H1 (cell line): ENCODE measurements at regions not wholly inside any gene's neighbourhood (a gene's known extent, or its start where the extent isn't known, plus 50 kb on each side); places are given as distances from the start of the nearest gene placed in this dataset.

ENCODE experiments used
- CTCF ChIA-PET: fragments of 300-600 bp; sonication (Branson Sonifier 250); formaldehyde crosslinking; loops from one replicate; lab custom pipeline; 2021; ENCODE audit not compliant: partially characterized antibody; lab: Charles Lee
- POLR2A ChIA-PET: fragments of 300-600 bp; sonication (Branson Sonifier 250); formaldehyde crosslinking; loops from one replicate; lab custom pipeline; 2021; ENCODE audit warnings: inconsistent platforms; ENCODE audit not compliant: partially characterized antibody; lab: Charles Lee
- DNase-seq, 2 experiments: peaks; one replicate each; pipeline versions ENCODE4 v3.0.0 to v3.0.0-alpha.2; 2010 to 2022; ENCODE audit warnings: low spot score in 2 of 2, low read depth in 1 of 2, mixed read lengths in 1 of 2
- FAIRE-seq: peaks from 2 replicates; lab custom pipeline; 2011; peaks lifted over from hg19 to GRCh38; lab: Jason Lieb, UNC
- H2AFZ ChIP-seq: 2 replicates; pipeline ENCODE4 v1.8.1; 2012; ENCODE audit warnings: low read length, inconsistent platforms
- H2AK5ac ChIP-seq: 2 replicates; pipeline ENCODE4 v1.6.1; 2013; ENCODE audit warnings: low read depth, low read length
- H2BK120ac ChIP-seq: replicated peaks from 2 replicates; pipeline ENCODE3; 2013; ENCODE audit warnings: low read depth, low read length, inconsistent platforms
- H2BK12ac ChIP-seq: 2 replicates; pipeline ENCODE4 v1.6.1; 2013; ENCODE audit warnings: low read depth, low read length
- H2BK15ac ChIP-seq: 2 replicates; pipeline ENCODE4 v1.6.1; 2013; ENCODE audit warnings: low read length
- H2BK20ac ChIP-seq: 2 replicates; pipeline ENCODE4 v1.6.1; 2013; ENCODE audit warnings: low read length
- H2BK5ac ChIP-seq: 2 replicates; pipeline ENCODE4 v1.6.1; 2013; ENCODE audit warnings: low read depth, low read length
- H3K14ac ChIP-seq: 2 replicates; pipeline ENCODE4 v1.6.1; 2013; ENCODE audit warnings: inconsistent platforms; ENCODE audit not compliant: insufficient read length
- H3K18ac ChIP-seq: 2 replicates; pipeline ENCODE4 v1.6.1; 2013; ENCODE audit warnings: low read length; ENCODE audit errors: extremely low read depth
- H3K23ac ChIP-seq: 2 replicates; pipeline ENCODE4 v1.6.1; 2013; ENCODE audit warnings: inconsistent platforms; ENCODE audit not compliant: insufficient read length
- H3K23me2 ChIP-seq: 2 replicates; pipeline ENCODE4 v1.6.1; 2013; ENCODE audit warnings: low read depth, low read length
- H3K27ac ChIP-seq: 2 replicates; pipeline ENCODE4 v1.6.1; 2011; ENCODE audit warnings: low read depth, low read length, inconsistent platforms
- H3K27me3 ChIP-seq, 4 experiments: replicated peaks in 1 of 4; 1 replicate in 1 of 4; 2 replicates in 3 of 4; pipeline versions ENCODE4 v1.6.1 to v1.8.1; 2011 to 2013; ENCODE audit warnings: low read length in 3 of 4, mild to moderate bottlenecking in 3 of 4, inconsistent platforms in 2 of 4, mixed read lengths in 2 of 4, moderate library complexity in 1 of 4; ENCODE audit not compliant: control insufficient read depth in 3 of 4, insufficient read depth in 3 of 4; ENCODE audit errors: extremely low read depth in 1 of 4
- H3K36me3 ChIP-seq, 4 experiments: 2 replicates each; pipeline versions ENCODE4 v1.6.1 to v1.8.1; 2011 to 2013; ENCODE audit warnings: mild to moderate bottlenecking in 4 of 4, low read length in 3 of 4, moderate library complexity in 2 of 4, control low read depth in 1 of 4, inconsistent platforms in 1 of 4; ENCODE audit not compliant: insufficient read depth in 4 of 4, control insufficient read depth in 2 of 4
- H3K4ac ChIP-seq: replicated peaks from 2 replicates; pipeline ENCODE3; 2013; ENCODE audit warnings: low read length, low read depth, mixed read lengths, inconsistent platforms; ENCODE audit not compliant: insufficient read length
- H3K4me1 ChIP-seq, 4 experiments: replicated peaks in 1 of 4; 1 replicate in 1 of 4; 2 replicates in 3 of 4; pipeline versions ENCODE4 v1.6.1 to v1.8.1; 2011 to 2013; ENCODE audit warnings: low read length in 3 of 4, inconsistent platforms in 2 of 4, mixed read lengths in 1 of 4; ENCODE audit not compliant: insufficient read depth in 4 of 4, control insufficient read depth in 3 of 4
- H3K4me2 ChIP-seq, 2 experiments: 2 replicates each; pipeline versions ENCODE4 v1.6.1 to v1.8.1; 2011 to 2013; ENCODE audit warnings: low read depth in 2 of 2, low read length in 2 of 2, control low read depth in 1 of 2, inconsistent platforms in 1 of 2, mild to moderate bottlenecking in 1 of 2; ENCODE audit not compliant: insufficient read depth in 1 of 2
- H3K4me3 ChIP-seq, 4 experiments: fragments of 200-600, 300-600 bp in 1 of 4; sonication (generic), shearing (Covaris generic), sonication (Bioruptor Twin) in 1 of 4; 2 replicates each; pipeline versions ENCODE4 v1.5.1 to v1.8.1; 2011 to 2016; ENCODE audit warnings: low read length in 4 of 4, low read depth in 3 of 4, control low read depth in 2 of 4, inconsistent platforms in 2 of 4, mild to moderate bottlenecking in 2 of 4, mixed read lengths in 1 of 4, moderate library complexity in 1 of 4; ENCODE audit not compliant: insufficient read depth in 2 of 4; ENCODE audit errors: extremely low read depth in 1 of 4
- H3K56ac ChIP-seq: replicated peaks from 2 replicates; pipeline ENCODE3; 2013; ENCODE audit warnings: low read depth, mild to moderate bottlenecking, mixed read lengths, low read length, inconsistent platforms; ENCODE audit not compliant: insufficient read length
- H3K79me1 ChIP-seq: 2 replicates; pipeline ENCODE4 v1.6.1; 2013; ENCODE audit warnings: low read depth, low read length, control low read depth
- H3K79me2 ChIP-seq, 2 experiments: 2 replicates each; pipeline versions ENCODE4 v1.6.1 to v1.8.1; 2012 to 2013; ENCODE audit warnings: low read length in 2 of 2, mild to moderate bottlenecking in 2 of 2, inconsistent platforms in 1 of 2; ENCODE audit not compliant: insufficient read depth in 2 of 2, control insufficient read depth in 1 of 2
- H3K9ac ChIP-seq, 4 experiments: replicated peaks in 1 of 4; 1 replicate in 1 of 4; 2 replicates in 3 of 4; pipeline versions ENCODE4 v1.6.1 to v1.8.1; 2011 to 2013; ENCODE audit warnings: low read depth in 3 of 4, low read length in 3 of 4, control low read depth in 2 of 4, mild to moderate bottlenecking in 2 of 4, moderate library complexity in 2 of 4, inconsistent platforms in 1 of 4; ENCODE audit errors: extremely low read depth in 1 of 4
- H3K9me3 ChIP-seq, 2 experiments: 2 replicates each; pipeline versions ENCODE4 v1.6.1 to v1.8.1; 2012 to 2013; ENCODE audit warnings: mild to moderate bottlenecking in 2 of 2, moderate library complexity in 2 of 2, control low read depth in 1 of 2, inconsistent platforms in 1 of 2, low read depth in 1 of 2, low read length in 1 of 2, mixed read lengths in 1 of 2; ENCODE audit not compliant: insufficient read depth in 2 of 2
- H4K20me1 ChIP-seq, 2 experiments: replicated peaks in 1 of 2; 2 replicates each; pipeline versions ENCODE3 to v1.8.1; 2011 to 2013; ENCODE audit warnings: inconsistent platforms in 2 of 2, low read length in 2 of 2, mild to moderate bottlenecking in 1 of 2; ENCODE audit not compliant: insufficient read depth in 2 of 2, control insufficient read depth in 1 of 2
- H4K5ac ChIP-seq: 2 replicates; pipeline ENCODE4 v1.6.1; 2013; ENCODE audit warnings: low read length, low read depth, mixed read lengths, inconsistent platforms; ENCODE audit not compliant: insufficient read length
- H4K8ac ChIP-seq: 2 replicates; pipeline ENCODE4 v1.8.0; 2013; ENCODE audit warnings: mild to moderate bottlenecking, moderate library complexity, low read length, inconsistent platforms; ENCODE audit not compliant: insufficient read depth; ENCODE audit errors: extremely low read depth
- H4K91ac ChIP-seq: replicated peaks from 2 replicates; pipeline ENCODE3; 2013; ENCODE audit warnings: low read length, mixed read lengths, inconsistent platforms; ENCODE audit not compliant: insufficient read length
- CBX5 ChIP-seq: fragments of 300-800, 300-1000 bp; sonication (generic); IDR thresholded peaks from 2 replicates; pipeline ENCODE4 v1.7.1; 2016; ENCODE audit warnings: antibody characterized with exemption, low read length, low read depth
- KDM4A ChIP-seq: IDR thresholded peaks from one replicate; pipeline ENCODE4 v1.7.1; 2012; ENCODE audit warnings: low read depth, mild to moderate bottlenecking, moderate library complexity, low read length, inconsistent platforms; ENCODE audit not compliant: severe bottlenecking
- RNF2 ChIP-seq: fragments of 200-900, 300-1000 bp; sonication (generic); IDR thresholded peaks from 2 replicates; pipeline ENCODE4 v1.7.1; 2016; ENCODE audit warnings: borderline replicate concordance, low read depth, mild to moderate bottlenecking, antibody characterized with exemption, low read length; ENCODE audit not compliant: poor library complexity, severe bottlenecking; ENCODE audit errors: missing control alignments
- RXRA ChIP-seq: IDR thresholded peaks from 2 replicates; pipeline ENCODE4 v1.6.1; 2011; ENCODE audit warnings: low read depth, mild to moderate bottlenecking, low read length, moderate library complexity; ENCODE audit not compliant: insufficient read depth
- SAP30 ChIP-seq: fragments of 300-600 bp; sonication (generic); IDR thresholded peaks from 2 replicates; pipeline ENCODE4 v1.7.1; 2012; ENCODE audit warnings: low read length, moderate library complexity, mild to moderate bottlenecking, inconsistent platforms; ENCODE audit not compliant: insufficient read depth, insufficient replicate concordance
- SIN3A ChIP-seq, 2 experiments: IDR thresholded peaks in 1 of 2; conservative IDR thresholded peaks in 1 of 2; 2 replicates each; pipeline ENCODE4 v1.6.1; 2011 to 2012; ENCODE audit warnings: low read length in 2 of 2, improper control_type of control experiment in 1 of 2, low read depth in 1 of 2, mild to moderate bottlenecking in 1 of 2
- SIX5 ChIP-seq: IDR thresholded peaks from 2 replicates; pipeline ENCODE4 v1.6.1; 2011; ENCODE audit warnings: mild to moderate bottlenecking, low read depth, low read length
- TCF12 ChIP-seq: IDR thresholded peaks from 2 replicates; pipeline ENCODE4 v1.6.1; 2011; ENCODE audit warnings: low read depth, mild to moderate bottlenecking, low read length
- WGBS, 2 experiments: shearing (Covaris generic) in 1 of 2; methylation state at CpG; one replicate each; pipeline versions ENCODE4 v1.1.6 to v1.1.7; 2013 to 2015; ENCODE audit warnings: low lambda C conversion rate in 2 of 2, mixed read lengths in 2 of 2, inconsistent platforms in 1 of 2, low coverage in 1 of 2, missing lambda C conversion rate in 1 of 2; ENCODE audit not compliant: insufficient replicate concordance in 2 of 2, insufficient coverage in 1 of 2, insufficient read length in 1 of 2; ENCODE audit errors: extremely low coverage in 1 of 2, missing lambda C conversion rate in 1 of 2; 5-methylcytosine and 5-hydroxymethylcytosine counted together
- TF ChIP-seq, protein P1 (sequence below): IDR thresholded peaks from 2 replicates; pipeline ENCODE4 v1.6.1; 2012; ENCODE audit warnings: inconsistent platforms

DNA sequence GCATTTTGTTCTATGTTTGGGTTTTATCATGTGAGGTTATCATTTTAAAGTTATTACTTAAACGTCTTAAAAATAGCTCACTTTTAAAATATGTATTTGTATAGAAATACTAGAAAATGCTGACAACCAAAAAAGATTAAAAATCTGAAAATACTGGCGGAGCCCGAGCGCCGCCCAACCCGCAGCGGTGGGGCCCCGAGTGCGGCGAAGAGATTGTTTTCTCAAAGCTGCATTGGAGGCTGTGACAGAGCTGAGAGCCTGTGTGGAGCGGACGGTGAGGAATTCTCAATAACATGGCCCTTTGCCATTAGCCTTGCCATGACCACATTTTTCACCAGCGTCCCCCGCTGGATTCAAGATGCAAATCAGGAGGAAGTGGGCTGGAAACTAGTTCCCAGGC, 255.4 kb downstream of the NKX6-1 start:
- DNase-seq (no peak), FAIRE-seq (no peak)
- no peak overlapping the region for H3K27ac ChIP-seq
- H3K14ac ChIP-seq = no peak overlapping the region
- H4K5ac ChIP-seq = no peak overlapping the region
- H3K79me1 ChIP-seq = no peaks in the 10 kb centered on the region
- no peak overlapping the region for H2AK5ac ChIP-seq
- no peaks in the 10 kb centered on the region for H3K9me3 ChIP-seq
- no peaks in the 10 kb centered on the region for H4K20me1 ChIP-seq
- H3K27me3 ChIP-seq = no peaks in the 10 kb centered on the region; a peak in 1 of 7 replicates
- H2AFZ ChIP-seq = no peak overlapping the region
- H2BK15ac ChIP-seq = no peak overlapping the region
- H2BK5ac ChIP-seq = no peak overlapping the region
- no peak overlapping the region for H3K23ac ChIP-seq
- no peaks in the 10 kb centered on the region for H3K79me2 ChIP-seq
- H2BK120ac ChIP-seq = no peak overlapping the region
- 92% methylated on average over 14 of the region's 14 CpGs; no CpG with 5 or more reads in 1 of the 2 experiments for WGBS, 2 experiments
- H2BK20ac ChIP-seq = no peak overlapping the region
- H3K9ac ChIP-seq = no peak overlapping the region
- H3K4me1 ChIP-seq = no peaks in the 10 kb centered on the region
- no peak overlapping the region for H3K56ac ChIP-seq
- H2BK12ac ChIP-seq = no peak overlapping the region; the same call in 1 of the 2 replicates
- H3K23me2 ChIP-seq = no peaks in the 10 kb centered on the region
- no peak overlapping the region for H3K4ac ChIP-seq
- H3K36me3 ChIP-seq = no peaks in the 10 kb centered on the region
- H3K4me2 ChIP-seq = no peak overlapping the region
- ChIA-PET CTCF (interaction anchor here (0.6 to 2.7 kb wide), 13 partner anchors 9 to 521 kb away, joined by 3 to 21 read pairs (median 3); no protein-coding TSS in a partner anchor), POLR2A (no interaction called here)
- H4K91ac ChIP-seq = no peak overlapping the region
- no peak overlapping the region for H4K8ac ChIP-seq
- H3K4me3 ChIP-seq = no peak overlapping the region
- no peak overlapping the region for H3K18ac ChIP-seq
- TF ChIP-seq SIN3A (conservative IDR thresholded peaks at IDR 0.05 in 1 of 2, IDR thresholded peaks at IDR 0.05 in 1 of 2; ENCODE audit: low read depth in 1 of 2, low read length in 2 of 2) = no peak
- TF ChIP-seq RXRA = no peak
- TF ChIP-seq KDM4A = no peak
- no peak for TF ChIP-seq RNF2
- no peak for TF ChIP-seq SIX5
- TF ChIP-seq, protein P1, sequence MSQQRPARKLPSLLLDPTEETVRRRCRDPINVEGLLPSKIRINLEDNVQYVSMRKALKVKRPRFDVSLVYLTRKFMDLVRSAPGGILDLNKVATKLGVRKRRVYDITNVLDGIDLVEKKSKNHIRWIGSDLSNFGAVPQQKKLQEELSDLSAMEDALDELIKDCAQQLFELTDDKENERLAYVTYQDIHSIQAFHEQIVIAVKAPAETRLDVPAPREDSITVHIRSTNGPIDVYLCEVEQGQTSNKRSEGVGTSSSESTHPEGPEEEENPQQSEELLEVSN = no peak
- TF ChIP-seq SAP30 = no peak
- TF ChIP-seq CBX5 = no peak
- no peak for TF ChIP-seq TCF12
